ENCODE measurements at regions not wholly inside any gene's neighbourhood (a gene's known extent, or its start where the extent isn't known, plus 50 kb on each side); places are given as distances from the start of the nearest gene placed in this dataset.

- Mint-ChIP-seq H3K9me3 (ENCODE audit: unreplicated experiment) (no peaks in the 10 kb centered on the region), H3K27me3 (ENCODE audit: insufficient read depth, unreplicated experiment) (no peaks in the 10 kb centered on the region), H3K4me3 (ENCODE audit: unreplicated experiment) (peak overlapping the region; percentile 35), H3K27ac (ENCODE audit: low read depth, unreplicated experiment) (peak overlapping the region; percentile 87), H3K4me1 (ENCODE audit: insufficient read depth, unreplicated experiment) (peaks cover 25% of the 10 kb centered on the region), H3K36me3 (ENCODE audit: insufficient read depth, unreplicated experiment) (no peaks in the 10 kb centered on the region)
- ChIA-PET CTCF (interaction anchor here (0.7 to 1.1 kb wide), 3 partner anchors 21 to 118 kb away, joined by 3 to 4 read pairs (median 3); no protein-coding TSS in a partner anchor), POLR2A (interaction anchor here (0.5 to 2.6 kb wide), 9 partner anchors 8 to 938 kb away, joined by 3 to 15 read pairs (median 5); partner anchors contain the start of gene SEMA6A)
- TF ChIP-seq, protein P1, sequence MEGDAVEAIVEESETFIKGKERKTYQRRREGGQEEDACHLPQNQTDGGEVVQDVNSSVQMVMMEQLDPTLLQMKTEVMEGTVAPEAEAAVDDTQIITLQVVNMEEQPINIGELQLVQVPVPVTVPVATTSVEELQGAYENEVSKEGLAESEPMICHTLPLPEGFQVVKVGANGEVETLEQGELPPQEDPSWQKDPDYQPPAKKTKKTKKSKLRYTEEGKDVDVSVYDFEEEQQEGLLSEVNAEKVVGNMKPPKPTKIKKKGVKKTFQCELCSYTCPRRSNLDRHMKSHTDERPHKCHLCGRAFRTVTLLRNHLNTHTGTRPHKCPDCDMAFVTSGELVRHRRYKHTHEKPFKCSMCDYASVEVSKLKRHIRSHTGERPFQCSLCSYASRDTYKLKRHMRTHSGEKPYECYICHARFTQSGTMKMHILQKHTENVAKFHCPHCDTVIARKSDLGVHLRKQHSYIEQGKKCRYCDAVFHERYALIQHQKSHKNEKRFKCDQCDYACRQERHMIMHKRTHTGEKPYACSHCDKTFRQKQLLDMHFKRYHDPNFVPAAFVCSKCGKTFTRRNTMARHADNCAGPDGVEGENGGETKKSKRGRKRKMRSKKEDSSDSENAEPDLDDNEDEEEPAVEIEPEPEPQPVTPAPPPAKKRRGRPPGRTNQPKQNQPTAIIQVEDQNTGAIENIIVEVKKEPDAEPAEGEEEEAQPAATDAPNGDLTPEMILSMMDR (IDR thresholded peaks at IDR 0.05; ENCODE audit: unreplicated experiment), result no peak
- BruUV-seq (replicated peaks), result TSS peak; percentile 94
- DNase-seq (ENCODE audit: unreplicated experiment), result peak; percentile 97
- intact Hi-C loops (cut with micrococcal nuclease), result no loop called here
Measured at GRCh38 chr5:116763987-116764866, 189.6 kb upstream of the SEMA6A start.

- Mint-ChIP-seq H3K36me3 (ENCODE audit: insufficient read depth, unreplicated experiment) (no peaks in the 10 kb centered on the region), H3K4me1 (ENCODE audit: insufficient read depth, unreplicated experiment) (peaks cover 10% of the 10 kb centered on the region), H3K27ac (ENCODE audit: low read depth, unreplicated experiment) (no peak overlapping the region), H3K4me3 (ENCODE audit: unreplicated experiment) (no peak overlapping the region), H3K9me3 (ENCODE audit: unreplicated experiment) (no peaks in the 10 kb centered on the region), H3K27me3 (ENCODE audit: insufficient read depth, unreplicated experiment) (no peaks in the 10 kb centered on the region)
- ChIA-PET CTCF (interaction anchor here (0.6 to 0.7 kb wide), 4 partner anchors 91 to 282 kb away, joined by 3 read pairs; no protein-coding TSS in a partner anchor), POLR2A (interaction anchor here (1.4 kb wide), 1 partner anchor 11 kb away, joined by 3 read pairs; no protein-coding TSS in a partner anchor)
- TF ChIP-seq, protein P1 (IDR thresholded peaks at IDR 0.05; ENCODE audit: unreplicated experiment), result no peak
- no TSS peak for BruUV-seq (replicated peaks)
- DNase-seq (ENCODE audit: unreplicated experiment), result no peak
- intact Hi-C loops (cut with micrococcal nuclease), result no loop called here
Measured at GRCh38 chr5:116759860-116760640, 185.4 kb upstream of the SEMA6A start.

GRCh38 chr5:116757326-116757725, 182.7 kb upstream of the SEMA6A start:
- TF ChIP-seq, protein P1 (IDR thresholded peaks at IDR 0.05; ENCODE audit: unreplicated experiment), result no peak
- H3K9me3 Mint-ChIP-seq (ENCODE audit: unreplicated experiment), result no peaks in the 10 kb centered on the region
- no peak overlapping the region for H3K4me3 Mint-ChIP-seq (ENCODE audit: unreplicated experiment)
- BruUV-seq (replicated peaks), result no TSS peak
- ChIA-PET CTCF (interaction anchor here (0.6 kb wide), 1 partner anchor 9 kb away, joined by 3 read pairs; no protein-coding TSS in a partner anchor), POLR2A (no interaction called here)
- no peaks in the 10 kb centered on the region for H3K4me1 Mint-ChIP-seq (ENCODE audit: insufficient read depth, unreplicated experiment)
- DNase-seq (ENCODE audit: unreplicated experiment), result no peak
- intact Hi-C loops (cut with micrococcal nuclease), result no loop called here
- H3K27ac Mint-ChIP-seq (ENCODE audit: low read depth, unreplicated experiment), result no peak overlapping the region
- H3K36me3 Mint-ChIP-seq (ENCODE audit: insufficient read depth, unreplicated experiment), result no peaks in the 10 kb centered on the region
- H3K27me3 Mint-ChIP-seq (ENCODE audit: insufficient read depth, unreplicated experiment), result no peaks in the 10 kb centered on the region

DNA sequence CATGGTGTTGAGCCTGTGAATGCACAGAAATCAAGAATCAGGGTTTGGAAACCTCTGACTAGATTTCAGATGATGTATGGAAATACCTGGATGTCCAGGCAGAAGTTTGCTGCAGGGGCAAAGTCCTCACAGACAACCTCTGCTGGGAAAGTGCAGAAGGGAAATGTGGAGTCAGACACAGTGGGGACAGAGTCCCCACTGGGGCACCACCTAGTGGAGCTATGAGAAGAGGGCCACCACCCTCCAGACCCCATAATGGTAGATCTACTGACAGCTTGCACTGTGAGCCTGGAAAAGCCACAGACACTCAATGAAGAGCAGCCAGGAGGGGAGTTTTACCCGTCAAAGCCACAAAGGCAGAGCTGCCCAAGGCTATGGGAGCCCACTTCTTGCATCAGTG, 181.9 kb upstream of the SEMA6A start:
- ChIA-PET POLR2A (no interaction called here), CTCF (interaction anchor here (0.6 kb wide), 1 partner anchor 56 kb away, joined by 4 read pairs; no protein-coding TSS in a partner anchor)
- no peak overlapping the region for H3K4me3 Mint-ChIP-seq (ENCODE audit: unreplicated experiment)
- intact Hi-C loops (cut with micrococcal nuclease), result no loop called here
- no TSS peak for BruUV-seq (replicated peaks)
- no peaks in the 10 kb centered on the region for H3K27me3 Mint-ChIP-seq (ENCODE audit: insufficient read depth, unreplicated experiment)
- no peaks in the 10 kb centered on the region for H3K4me1 Mint-ChIP-seq (ENCODE audit: insufficient read depth, unreplicated experiment)
- no peak for DNase-seq (ENCODE audit: unreplicated experiment)
- TF ChIP-seq, protein P1 (IDR thresholded peaks at IDR 0.05; ENCODE audit: unreplicated experiment), result no peak
- H3K9me3 Mint-ChIP-seq (ENCODE audit: unreplicated experiment), result no peaks in the 10 kb centered on the region
- H3K36me3 Mint-ChIP-seq (ENCODE audit: insufficient read depth, unreplicated experiment), result no peaks in the 10 kb centered on the region
- no peak overlapping the region for H3K27ac Mint-ChIP-seq (ENCODE audit: low read depth, unreplicated experiment)
